Activated CD8-positive, alpha-beta memory T cell treated with anti-CD3 and anti-CD28 coated beads for 36 hours (primary cell): ENCODE measurements at regions not wholly inside any gene's neighbourhood (a gene's known extent, or its start where the extent isn't known, plus 50 kb on each side); places are given as distances from the start of the nearest gene placed in this dataset.
"Not testable (repeated sequence)": the region's sequence is repeated elsewhere in the genome, so short reads cannot be mapped to it uniquely, and the experiment has no call there.

Experiments used
- CTCF ChIA-PET: fragments of 350-600 bp; sonication (Branson Sonifier 250); formaldehyde crosslinking; loops from one replicate; lab custom pipeline; 2021; ENCODE audit warnings: antibody characterized with exemption; lab: Charles Lee
- POLR2A ChIA-PET: fragments of 350-600 bp; sonication (Branson Sonifier 250); formaldehyde crosslinking; loops from one replicate; lab custom pipeline; 2021; ENCODE audit warnings: antibody characterized with exemption; lab: Charles Lee

DNA sequence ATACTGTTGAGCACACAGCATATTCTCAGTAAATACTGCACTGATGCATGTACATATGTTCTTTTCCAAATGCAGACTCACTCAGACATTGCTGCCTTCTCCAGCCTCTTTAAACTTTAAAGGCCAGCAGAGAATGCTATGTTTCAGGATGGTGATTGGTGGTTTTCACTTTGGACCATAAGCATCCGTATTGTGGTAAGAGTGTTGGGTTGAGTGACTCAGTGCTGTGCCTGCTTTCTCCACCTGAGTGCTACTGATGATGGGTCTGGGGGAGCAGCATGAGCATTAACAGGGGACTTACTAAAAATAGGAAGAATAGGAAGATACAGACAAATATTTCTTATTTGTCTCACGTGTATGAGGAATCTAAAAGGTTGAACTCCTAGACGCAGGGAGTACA, 56.3 kb upstream of the ZNF92 start:
- CTCF ChIA-PET, result no interaction called here

DNA sequence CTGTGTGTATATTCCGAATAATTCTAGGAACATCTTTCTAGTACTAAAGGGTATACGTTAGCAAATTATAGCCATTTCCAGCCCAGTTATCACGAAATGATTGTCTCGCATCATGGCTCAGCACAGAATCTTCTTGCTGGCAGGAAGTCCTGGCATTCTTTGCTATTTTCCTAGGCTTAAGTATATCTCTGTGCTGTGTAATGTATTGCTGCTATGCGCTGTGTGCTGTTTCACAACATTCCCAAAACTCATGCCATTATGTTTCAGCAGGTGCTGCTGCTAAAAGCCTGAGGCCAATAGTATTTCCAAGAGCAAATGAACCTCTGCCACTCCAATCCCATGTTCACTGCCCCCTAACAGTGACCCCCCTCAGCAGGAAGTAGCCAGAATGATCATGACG, 62.9 kb upstream of the ZNF92 start:
- ChIA-PET POLR2A (no interaction called here), CTCF (no interaction called here)

More for the DNA sequence above, 56.3 kb upstream of the ZNF92 start:
- POLR2A ChIA-PET, result no interaction called here

DNA sequence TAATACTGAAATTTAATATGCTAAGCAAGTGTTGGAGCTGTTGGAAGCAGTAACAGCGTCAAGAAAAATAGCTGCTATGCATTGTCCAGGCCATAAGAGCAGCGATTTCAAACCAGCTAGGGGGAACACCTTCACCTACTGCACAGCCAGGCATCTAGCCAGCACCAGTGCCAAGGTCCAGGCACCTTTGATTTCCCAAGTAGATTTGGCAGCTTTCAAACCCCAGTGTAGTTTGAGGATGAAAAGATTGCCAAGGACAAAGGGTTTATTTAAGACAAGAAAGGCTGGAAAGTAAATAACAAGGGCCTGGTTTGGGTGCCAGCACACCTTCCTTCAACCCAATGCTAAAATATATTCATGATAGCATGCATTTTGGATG, 65.4 kb upstream of the ZNF92 start:
- CTCF ChIA-PET, result interaction anchor here (1.0 to 1.6 kb wide), 6 partner anchors 13 to 358 kb away, joined by 3 to 5 read pairs (median 4); no protein-coding TSS in a partner anchor
- POLR2A ChIA-PET, result no interaction called here

DNA sequence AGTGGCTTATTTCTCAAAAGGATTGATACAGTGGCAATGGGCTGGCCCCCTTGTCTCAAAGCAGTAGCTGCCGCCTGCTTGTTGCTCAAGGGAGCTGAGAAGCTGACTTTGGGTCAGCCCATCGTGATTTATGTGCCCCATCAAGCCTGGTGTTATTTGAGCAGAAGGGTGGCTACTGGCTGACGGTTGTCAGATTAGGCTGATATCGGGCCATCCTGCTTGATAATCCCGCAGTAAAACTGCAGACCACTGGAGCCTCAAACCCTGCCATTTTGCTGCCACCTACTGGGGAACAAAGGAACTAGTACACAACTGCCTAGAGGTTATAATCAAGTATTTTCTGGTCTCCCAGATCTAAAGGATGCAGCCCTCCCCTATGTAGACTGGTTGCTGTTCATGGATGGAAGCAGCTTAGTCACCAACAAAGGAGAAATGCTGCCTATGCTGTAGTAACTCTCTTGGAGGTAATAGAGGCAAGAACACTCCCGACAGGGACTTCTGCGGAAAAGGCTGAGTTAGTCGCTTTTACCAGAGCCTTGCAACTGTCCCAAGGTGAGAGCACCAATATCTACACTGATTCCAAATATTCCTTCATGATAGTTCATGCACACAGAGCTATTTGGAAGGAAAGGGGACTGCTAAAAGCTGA, 65.9 kb upstream of the ZNF92 start:
- ChIA-PET POLR2A (no interaction called here), CTCF (interaction anchor here (1.0 to 1.6 kb wide), 6 partner anchors 14 to 358 kb away, joined by 3 to 5 read pairs (median 4); no protein-coding TSS in a partner anchor)

DNA sequence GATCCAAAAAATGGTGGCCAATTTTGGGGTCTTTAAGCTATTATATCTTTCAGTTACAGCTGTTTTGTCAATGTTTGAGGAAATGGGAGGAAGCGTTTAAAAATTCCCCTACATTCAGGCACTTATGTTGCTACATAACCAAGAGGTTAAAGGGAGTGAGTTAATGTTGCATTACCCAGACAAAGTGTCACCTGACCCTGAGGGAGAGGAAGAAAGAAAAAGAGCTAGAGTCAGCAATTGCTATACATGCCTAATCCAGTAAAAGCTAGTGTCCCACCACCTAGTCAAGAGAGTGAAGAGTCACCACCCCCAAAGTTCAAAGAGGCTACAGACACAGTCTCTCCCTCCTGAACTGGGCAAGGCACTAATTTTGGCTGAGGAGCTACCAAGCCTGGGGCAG, 69.5 kb upstream of the ZNF92 start:
- CTCF ChIA-PET, result no interaction called here
- POLR2A ChIA-PET, result no interaction called here

- ChIA-PET CTCF (no interaction called here), POLR2A (no interaction called here)
Observed at GRCh38 chr7:65302883-65303282, 70.8 kb upstream of the ZNF92 start.

DNA sequence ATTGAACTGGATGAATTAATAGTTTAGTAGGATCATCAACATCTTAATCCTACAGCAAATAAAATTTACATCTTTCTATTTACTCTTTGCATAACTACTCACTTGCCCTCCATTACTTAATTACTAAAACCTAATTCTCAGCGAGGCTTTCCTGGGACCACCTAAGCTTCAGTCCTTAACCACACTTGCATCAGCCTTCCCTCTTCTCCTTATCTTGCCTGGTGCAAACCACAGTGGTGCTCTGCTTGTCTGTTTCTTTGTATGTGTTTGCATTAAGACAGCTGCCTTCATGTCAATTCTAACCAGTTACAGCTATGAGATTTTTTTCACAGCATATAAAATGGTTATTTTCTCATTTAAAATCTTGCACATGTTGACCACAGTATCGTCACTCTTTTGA, 72.6 kb upstream of the ZNF92 start:
- ChIA-PET POLR2A (no interaction called here), CTCF (interaction anchor here (0.5 kb wide), 1 partner anchor 134 kb away, joined by 3 read pairs; no protein-coding TSS in a partner anchor)

- ChIA-PET POLR2A (no interaction called here), CTCF (no interaction called here)
Observed at GRCh38 chr7:65295409-65295808, 78.2 kb upstream of the ZNF92 start.

- CTCF ChIA-PET, POLR2A ChIA-PET: not testable (repeated sequence)
Observed at GRCh38 chr7:65290340-65290739, 83.3 kb upstream of the ZNF92 start.

DNA sequence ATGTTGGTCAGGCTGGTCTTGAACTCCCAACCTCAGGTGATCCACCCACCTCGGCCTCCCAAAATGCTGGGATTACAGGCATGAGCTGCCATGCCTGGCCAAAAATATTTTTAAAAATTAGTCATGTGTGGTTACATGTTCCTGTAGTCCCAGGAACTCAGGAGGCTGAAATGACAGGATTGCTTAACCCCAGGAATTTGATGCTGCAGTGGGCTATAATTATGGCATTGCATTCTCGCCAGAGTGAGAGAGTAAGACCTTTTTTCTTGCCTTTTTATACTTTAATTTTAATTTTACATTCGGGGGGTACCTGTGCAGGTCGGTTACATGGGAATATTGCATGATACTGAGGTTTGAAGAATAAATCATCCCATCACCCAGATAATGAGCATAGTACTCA, 86.6 kb upstream of the ZNF92 start:
- POLR2A ChIA-PET, result no interaction called here
- CTCF ChIA-PET, result no interaction called here

- CTCF ChIA-PET, result interaction anchor here (0.6 kb wide), 1 partner anchor 22 kb away, joined by 3 read pairs; no protein-coding TSS in a partner anchor
- POLR2A ChIA-PET, result no interaction called here
Observed at GRCh38 chr7:65285906-65286864, 87.5 kb upstream of the ZNF92 start.

GRCh38 chr7:65285241-65285640, 88.4 kb upstream of the ZNF92 start:
- POLR2A ChIA-PET, result not testable (repeated sequence)
- CTCF ChIA-PET, result interaction anchor here (0.6 kb wide), 1 partner anchor 23 kb away, joined by 3 read pairs; no protein-coding TSS in a partner anchor

DNA sequence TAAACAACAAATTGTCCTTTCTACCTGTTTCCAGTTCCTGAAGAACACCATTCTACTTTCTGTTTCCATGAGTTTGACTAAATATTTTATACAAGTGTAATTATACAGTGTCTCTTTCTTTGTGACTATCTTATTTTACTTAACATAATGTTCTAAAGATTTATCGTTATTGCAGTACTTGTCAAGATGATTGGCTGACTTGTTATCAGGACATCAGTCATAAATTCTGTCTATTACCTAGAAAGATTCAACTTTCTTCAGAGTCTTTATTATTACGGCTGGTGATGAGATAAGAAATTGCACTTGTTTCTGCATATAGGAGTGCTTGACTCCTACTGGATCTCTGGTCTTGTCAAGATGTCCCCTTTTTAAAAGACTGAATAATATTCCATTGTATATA, 93.9 kb upstream of the ZNF92 start:
- POLR2A ChIA-PET, result no interaction called here

DNA sequence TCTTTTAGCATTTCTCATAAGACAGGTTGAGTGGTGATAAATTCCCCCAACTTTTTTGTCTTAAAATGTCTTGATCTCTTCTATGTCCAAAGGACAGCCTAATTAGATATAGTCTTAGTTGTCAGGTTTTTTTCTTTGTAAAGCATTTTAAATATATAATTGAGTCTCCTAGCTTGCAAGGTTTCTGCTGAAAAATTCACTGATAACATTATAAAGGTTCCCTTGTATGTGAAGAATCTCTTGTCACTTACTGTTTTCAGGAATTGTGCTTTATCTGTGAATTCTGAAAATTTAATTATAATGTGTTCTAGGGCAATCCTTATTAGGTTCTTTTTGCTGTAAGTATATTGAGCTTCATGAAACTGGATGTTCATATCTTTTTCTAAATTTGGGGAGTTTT, 96.8 kb upstream of the ZNF92 start:
- ChIA-PET CTCF (no interaction called here), POLR2A (no interaction called here)

More for the DNA sequence above, 93.9 kb upstream of the ZNF92 start:
- CTCF ChIA-PET, result no interaction called here

DNA sequence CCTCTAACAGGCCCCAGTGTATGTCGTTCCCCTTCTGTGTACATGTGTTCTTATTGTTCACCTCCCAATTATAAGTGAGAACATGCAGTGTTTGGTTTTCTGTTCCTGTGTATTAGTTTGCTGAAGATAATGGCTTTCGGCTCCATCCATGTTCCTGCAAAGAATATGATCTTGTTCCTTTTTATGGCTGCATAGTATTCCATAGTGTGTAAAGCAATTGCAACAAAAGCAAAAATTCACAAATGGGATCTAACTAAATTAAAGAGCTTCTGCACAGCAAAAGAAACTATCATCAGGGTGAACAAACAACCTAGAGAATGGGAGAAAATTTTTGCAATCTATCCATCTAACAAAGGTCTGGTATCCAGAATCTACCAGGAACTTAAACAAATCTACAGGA, 102.2 kb upstream of the ZNF92 start:
- CTCF ChIA-PET, result not testable (repeated sequence)

DNA sequence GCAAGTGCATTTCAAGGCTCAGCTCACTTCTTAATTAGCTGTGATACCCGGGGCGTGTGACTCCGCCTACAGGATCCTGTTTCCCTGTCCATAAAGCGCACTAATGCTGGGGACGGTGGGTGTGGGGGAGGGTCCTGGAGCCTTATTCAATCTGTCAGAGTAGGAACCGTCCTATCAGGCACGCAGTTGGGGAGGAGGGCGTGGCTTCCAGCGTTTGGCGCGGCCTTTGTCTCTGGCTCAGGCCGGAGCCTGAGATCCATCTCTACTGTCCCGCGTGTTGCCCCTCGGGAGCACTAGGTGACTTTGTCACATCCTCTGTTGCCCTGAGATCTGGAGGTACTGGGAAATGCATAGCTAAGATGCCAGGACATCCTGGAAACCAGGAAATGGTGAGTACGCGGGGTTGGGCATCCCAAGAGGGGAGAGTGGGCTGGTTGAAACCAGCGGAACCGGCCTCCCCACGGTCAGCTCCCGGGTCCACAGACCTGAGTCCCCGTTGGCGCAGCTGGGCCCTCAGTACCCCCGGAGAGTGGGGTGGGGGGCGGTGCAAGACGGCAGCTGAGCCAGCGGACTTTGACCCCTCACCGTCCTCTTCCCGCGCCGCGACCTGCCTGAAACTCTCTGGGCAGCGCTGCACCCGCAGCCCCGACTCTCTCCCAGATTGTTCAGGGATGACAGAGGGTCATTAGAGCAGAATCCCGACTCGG, 104.4 kb upstream of the ZNF92 start:
- POLR2A ChIA-PET, result no interaction called here
- CTCF ChIA-PET, result no interaction called here

More for the DNA sequence above, 102.2 kb upstream of the ZNF92 start:
- POLR2A ChIA-PET, result not testable (repeated sequence)

GRCh38 chr7:65268782-65269149, 104.9 kb upstream of the ZNF92 start:
- ChIA-PET POLR2A (no interaction called here), CTCF (no interaction called here)

DNA sequence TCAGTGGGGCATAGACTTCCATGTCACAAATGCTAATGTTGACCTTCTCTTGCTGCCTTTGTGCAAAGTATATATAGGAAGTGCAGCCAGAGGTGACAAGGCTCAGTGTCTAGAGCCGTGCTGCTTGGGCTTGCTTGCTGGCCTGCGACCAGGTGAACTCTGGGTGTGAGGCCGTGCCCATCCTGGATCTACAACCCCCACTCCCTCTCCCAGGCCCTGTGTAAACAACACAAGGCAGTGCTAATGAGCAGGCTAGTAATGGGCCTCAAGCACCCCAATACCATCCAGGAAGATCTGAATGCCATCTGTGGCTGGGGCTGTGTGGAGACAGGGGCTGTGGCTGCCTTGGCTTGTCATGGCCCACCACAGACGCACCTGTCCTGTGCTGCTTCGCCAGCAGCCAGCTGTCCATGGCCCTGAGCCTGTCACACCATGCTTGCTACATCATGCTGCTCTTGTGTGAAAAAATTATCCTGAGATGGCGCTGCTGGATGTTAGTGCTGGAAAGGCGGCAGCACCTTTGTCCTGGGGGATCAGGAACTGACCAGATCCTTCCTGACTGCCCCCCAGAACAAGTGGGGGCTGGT, 107.6 kb upstream of the ZNF92 start:
- ChIA-PET CTCF (no interaction called here), POLR2A (no interaction called here)

- CTCF ChIA-PET, result no interaction called here
- POLR2A ChIA-PET, result no interaction called here
Observed at GRCh38 chr7:65264258-65264657, 109.4 kb upstream of the ZNF92 start.

DNA sequence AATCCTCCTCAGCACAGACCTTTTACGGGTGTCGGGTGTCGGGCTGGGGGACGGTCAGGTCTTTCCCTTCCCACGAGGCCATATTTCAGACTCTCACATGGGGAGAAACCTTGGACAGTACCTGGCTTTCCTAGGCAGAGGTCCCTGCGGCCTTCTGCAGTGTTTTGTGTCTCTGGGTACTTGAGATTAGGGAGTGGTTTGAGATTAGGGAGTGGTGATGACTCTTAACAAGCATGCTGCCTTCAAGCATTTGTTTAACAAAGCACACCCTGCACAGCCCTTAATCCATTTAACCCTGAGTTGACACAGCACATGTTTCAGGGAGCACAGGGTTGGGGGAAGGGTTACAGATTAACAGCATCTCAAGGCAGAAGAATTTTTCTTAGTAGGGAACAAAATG, 113.0 kb upstream of the ZNF92 start:
- CTCF ChIA-PET, POLR2A ChIA-PET: not testable (repeated sequence)
